ENCODE measurements at regions not wholly inside any gene's neighbourhood (a gene's known extent, or its start where the extent isn't known, plus 50 kb on each side); places are given as distances from the start of the nearest gene placed in this dataset.

GRCh38 chr5:4082966-4083564 lies 487.4 kb downstream of the IRX1 start:
- DNase-seq: peak; percentile 50

- DNase-seq: no peak
Measured at GRCh38 chr5:4083591-4084337, 488.1 kb downstream of the IRX1 start.

GRCh38 chr5:4086081-4086480 lies 490.4 kb downstream of the IRX1 start:
- DNase-seq: no peak

- no peak for DNase-seq
Measured at GRCh38 chr5:4087110-4087509, 491.5 kb downstream of the IRX1 start.

- DNase-seq: peak; percentile 36
Measured at GRCh38 chr5:4089087-4089486, 493.5 kb downstream of the IRX1 start.

GRCh38 chr5:4093236-4093635 lies 497.6 kb downstream of the IRX1 start:
- peak; percentile 14 for DNase-seq

- DNase-seq: no peak
Measured at GRCh38 chr5:4093970-4094369, 498.3 kb downstream of the IRX1 start.

GRCh38 chr5:4095918-4096630 lies 500.4 kb downstream of the IRX1 start:
- DNase-seq: no peak

GRCh38 chr5:4097199-4097598 lies 501.6 kb downstream of the IRX1 start:
- peak; percentile 79 for DNase-seq

GRCh38 chr5:4098226-4098625 lies 502.6 kb downstream of the IRX1 start:
- no peak for DNase-seq

GRCh38 chr5:4099386-4099785 lies 503.8 kb downstream of the IRX1 start:
- DNase-seq: no peak

- no peak for DNase-seq
Measured at GRCh38 chr5:4100739-4101138, 505.1 kb downstream of the IRX1 start.

GRCh38 chr5:4101189-4101588 lies 505.6 kb downstream of the IRX1 start:
- no peak for DNase-seq

GRCh38 chr5:4104831-4105597 lies 509.4 kb downstream of the IRX1 start:
- DNase-seq: no peak

GRCh38 chr5:4108690-4109089 lies 513.1 kb downstream of the IRX1 start:
- DNase-seq: no peak

- no peak for DNase-seq
Measured at GRCh38 chr5:4113426-4113825, 517.8 kb downstream of the IRX1 start.

GRCh38 chr5:4113905-4114304 lies 518.3 kb downstream of the IRX1 start:
- DNase-seq: no peak

GRCh38 chr5:4114452-4114851 lies 518.8 kb downstream of the IRX1 start:
- no peak for DNase-seq

GRCh38 chr5:4116834-4117233 lies 521.2 kb downstream of the IRX1 start:
- DNase-seq: peak; percentile 65

- no peak for DNase-seq
Measured at GRCh38 chr5:4124221-4124970, 528.8 kb downstream of the IRX1 start.

GRCh38 chr5:4128994-4129393 lies 533.4 kb downstream of the IRX1 start:
- no peak for DNase-seq

- no peak for DNase-seq
Measured at GRCh38 chr5:4129523-4129922, 533.9 kb downstream of the IRX1 start.

Data from fibroblast of skin of back (primary cell).